ENCODE measurements at regions not wholly inside any gene's neighbourhood (a gene's known extent, or its start where the extent isn't known, plus 50 kb on each side); places are given as distances from the start of the nearest gene placed in this dataset.
"Not testable (repeated sequence)": the region's sequence is repeated elsewhere in the genome, so short reads cannot be mapped to it uniquely, and the experiment has no call there.

DNA sequence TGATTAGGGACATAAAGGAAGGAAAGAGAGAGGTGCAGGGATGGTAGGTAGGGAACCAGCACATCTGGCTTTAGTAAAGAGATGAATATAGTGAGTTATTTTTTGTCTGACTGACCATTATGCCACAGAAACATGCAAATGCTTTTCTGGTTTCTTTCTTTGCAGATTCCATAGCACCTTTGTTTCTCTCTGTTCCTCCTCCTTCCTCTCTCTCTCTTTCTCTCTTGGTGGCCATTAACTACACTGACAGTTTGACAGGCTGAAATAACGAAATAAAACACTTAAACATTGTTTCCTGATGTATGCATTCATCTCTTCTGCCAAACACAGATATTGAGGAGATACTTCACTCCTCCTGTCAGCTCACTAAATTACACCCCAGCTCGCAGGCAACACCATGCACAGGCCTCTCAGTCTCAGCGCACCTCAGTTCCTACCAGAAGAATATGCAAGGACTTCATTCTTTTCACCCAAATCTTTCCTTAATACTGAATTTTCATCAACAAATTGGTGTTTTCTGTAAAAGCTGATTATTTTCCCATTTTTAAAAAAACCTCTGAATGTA, 406.9 kb upstream of the SOX5 start:
- DNase-seq: no peak

DNA sequence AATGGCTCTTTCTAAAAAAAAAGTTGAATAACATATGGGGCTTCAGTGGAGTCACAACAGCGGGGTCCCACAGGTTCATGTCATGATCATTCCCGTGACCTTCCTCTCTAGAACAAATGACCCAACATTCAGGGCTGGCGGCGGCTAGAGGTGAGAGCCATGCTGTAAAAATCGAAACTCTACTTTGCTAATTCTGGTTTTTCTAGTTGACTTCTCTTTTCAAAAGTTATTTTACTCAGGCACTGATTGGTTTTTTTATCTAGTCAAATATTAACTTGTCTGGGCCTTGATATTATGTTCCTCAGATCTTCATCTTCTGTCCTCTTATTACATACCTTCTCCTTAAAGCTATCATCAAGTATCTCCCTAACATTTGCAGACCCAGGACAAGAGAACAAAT, 402.9 kb upstream of the SOX5 start:
- DNase-seq: no peak

DNA sequence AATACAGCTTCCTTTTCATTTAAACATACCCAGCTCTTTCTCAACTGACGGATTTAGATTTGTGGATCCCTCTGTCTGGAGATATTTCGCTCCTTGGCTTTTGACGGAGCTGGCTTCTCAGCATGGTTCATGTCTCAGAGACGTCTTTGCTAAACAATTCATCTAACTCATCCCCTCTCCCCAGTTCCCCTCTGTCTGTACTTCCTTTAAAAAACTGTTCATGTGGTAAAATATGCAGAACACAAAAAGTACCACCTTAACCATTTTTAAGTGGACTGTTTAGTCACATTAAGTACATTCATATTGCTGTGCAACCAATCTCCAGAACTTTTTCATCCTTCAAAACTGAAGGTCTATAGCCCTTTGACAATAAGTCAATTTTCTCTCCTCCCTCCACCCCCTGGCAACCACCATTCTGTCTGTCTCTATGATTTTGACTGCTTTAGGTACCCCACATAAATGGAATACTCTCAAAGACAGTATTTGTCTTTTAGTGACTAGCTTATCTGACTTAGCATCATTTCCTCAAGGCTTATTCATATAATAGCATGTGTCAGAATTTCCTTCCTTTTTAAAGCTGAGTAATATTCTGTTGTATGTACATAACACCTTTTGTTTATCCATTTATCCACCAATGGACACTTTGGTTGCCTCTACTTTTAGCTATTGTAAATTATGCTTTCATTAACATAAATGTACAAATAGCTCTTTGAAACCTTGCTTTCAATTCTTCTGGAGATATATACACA, 399.8 kb upstream of the SOX5 start:
- DNase-seq: no peak

- DNase-seq: not testable (repeated sequence)
Measured at GRCh38 chr12:24348180-24348579, 398.7 kb upstream of the SOX5 start.

GRCh38 chr12:24328261-24328660, 378.8 kb upstream of the SOX5 start:
- DNase-seq: no peak

DNA sequence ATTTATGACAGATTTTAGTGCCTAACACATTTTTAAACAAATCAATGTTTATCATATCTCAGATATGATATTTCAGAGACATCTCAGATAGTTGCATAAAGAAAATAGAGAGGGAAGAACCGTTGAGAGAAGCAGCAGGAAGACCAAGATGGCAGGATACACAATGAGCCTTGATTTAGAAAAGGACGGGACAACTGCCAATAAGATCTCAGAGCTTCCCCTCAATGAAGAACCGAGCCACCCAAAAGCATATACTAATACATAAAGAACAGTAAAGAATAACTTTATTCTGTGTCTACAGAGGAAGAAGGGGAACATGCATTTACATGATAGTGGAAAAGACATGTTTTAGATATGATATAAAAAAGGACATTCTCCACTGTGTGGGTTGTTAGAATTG, 375.9 kb upstream of the SOX5 start:
- no peak for DNase-seq

GRCh38 chr12:24307716-24308335, 358.4 kb upstream of the SOX5 start:
- DNase-seq: no peak

DNA sequence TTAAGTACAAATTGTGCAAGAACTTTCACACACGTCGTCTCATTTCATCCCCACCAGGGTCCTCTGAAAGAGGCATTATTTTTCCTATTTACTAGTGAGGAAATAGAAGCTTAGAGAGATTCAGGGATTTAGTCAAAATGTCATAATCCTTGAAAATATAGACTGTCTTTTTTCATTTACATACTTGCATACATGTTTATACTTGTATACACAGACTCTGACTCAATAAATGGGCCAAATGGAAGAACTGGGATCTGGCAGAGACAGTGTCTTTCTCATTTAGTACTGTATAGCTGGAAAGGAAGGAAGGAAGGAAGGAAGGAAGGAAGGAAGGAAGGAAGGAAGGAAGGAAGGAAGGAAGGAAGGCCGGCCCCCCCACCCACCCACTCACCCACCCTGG, 357.7 kb upstream of the SOX5 start:
- DNase-seq: no peak

DNA sequence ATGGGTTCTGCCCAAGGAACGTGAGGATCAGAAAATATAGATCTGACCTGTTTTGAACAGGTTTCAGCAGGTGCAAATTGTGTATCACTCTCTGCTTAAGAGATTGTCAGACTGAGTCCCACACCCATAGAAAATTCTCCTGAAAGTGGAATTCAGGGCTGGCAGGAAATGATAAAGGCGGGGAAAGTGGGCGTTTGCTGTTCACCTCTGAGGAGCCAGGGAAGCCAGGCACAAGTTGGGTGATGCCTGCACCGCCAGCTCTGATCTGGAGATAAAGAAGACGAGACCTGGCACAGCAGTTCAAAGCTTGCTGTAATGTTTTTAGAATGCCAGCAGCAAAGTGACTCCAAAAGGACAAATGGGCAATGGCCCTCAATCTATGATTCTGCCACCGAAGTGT, 356.5 kb upstream of the SOX5 start:
- DNase-seq: no peak

DNA sequence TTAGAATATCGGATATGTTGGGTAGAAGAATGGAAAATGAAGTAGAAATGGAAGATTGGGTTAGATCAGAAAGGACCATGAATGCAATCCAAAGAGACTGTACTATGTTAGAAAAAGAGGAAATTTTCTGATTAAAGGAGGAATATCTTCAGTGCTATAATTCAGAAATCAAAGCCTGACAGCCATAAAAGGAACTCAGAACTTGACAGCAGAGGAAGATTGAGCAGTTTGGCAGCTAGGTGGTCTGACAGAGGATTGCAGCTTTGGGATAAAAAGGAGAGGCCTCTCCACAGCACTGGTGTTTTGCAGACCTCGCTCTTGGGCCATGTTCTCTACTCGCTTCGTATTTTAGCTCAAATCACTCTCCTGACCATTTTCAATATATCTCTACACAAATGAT, 354.8 kb upstream of the SOX5 start:
- DNase-seq: no peak

GRCh38 chr12:24302708-24303107, 353.2 kb upstream of the SOX5 start:
- DNase-seq: no peak

DNA sequence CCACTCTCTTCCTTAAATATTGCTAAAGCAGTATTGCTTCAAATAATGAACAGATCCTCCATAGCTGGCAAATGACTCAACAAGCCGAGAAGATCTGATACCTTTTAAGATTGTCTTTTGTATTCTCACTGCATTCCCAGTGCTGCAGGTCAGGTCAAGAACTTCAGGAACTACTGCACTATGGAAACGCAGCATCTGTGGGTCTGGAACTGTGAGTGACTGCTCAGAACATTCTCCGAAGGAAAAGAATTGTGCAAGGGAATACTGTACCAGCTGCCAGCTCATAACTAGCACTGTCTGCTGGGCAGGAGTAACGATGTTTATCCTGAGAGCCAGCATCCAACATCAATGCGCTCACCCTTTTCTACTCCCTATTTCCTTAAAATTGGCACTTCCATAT, 348.0 kb upstream of the SOX5 start:
- no peak for DNase-seq

DNA sequence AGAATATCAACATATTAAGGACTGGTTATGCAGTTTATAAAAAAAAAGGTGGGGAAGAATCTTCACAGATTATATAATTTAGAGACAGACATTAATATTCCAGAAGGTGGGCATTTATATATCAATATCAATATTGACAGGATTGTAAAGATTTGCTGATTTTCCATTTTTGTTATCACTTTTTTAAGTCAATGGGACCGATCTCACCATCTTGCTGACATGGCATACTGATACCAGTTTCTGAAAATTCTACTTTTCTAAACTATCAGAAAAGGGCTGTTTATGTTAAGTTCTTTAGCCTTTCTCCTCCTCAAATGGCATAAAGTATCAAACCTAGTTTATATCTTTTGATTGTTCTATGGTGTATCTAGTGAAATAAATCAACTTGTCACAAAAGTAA, 344.1 kb upstream of the SOX5 start:
- DNase-seq: no peak

DNA sequence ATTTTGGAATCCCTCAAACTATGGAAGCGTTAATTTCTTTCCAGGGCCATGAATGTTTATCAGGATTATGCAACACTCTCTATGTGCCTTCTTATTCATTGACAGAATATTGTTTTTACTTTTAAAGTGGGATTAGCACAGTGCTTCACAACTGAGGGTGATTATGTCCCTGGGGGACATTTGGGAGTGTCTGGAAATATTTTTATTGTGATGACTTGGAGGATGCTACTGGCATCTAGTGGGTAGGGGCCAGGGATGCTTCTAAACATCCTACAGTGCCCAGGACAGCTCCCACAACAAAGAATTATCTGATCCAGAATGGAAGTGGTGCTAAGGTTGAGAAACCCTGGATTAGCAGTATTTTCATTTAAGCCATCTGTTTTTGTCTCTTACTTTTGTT, 338.5 kb upstream of the SOX5 start:
- DNase-seq: no peak

DNA sequence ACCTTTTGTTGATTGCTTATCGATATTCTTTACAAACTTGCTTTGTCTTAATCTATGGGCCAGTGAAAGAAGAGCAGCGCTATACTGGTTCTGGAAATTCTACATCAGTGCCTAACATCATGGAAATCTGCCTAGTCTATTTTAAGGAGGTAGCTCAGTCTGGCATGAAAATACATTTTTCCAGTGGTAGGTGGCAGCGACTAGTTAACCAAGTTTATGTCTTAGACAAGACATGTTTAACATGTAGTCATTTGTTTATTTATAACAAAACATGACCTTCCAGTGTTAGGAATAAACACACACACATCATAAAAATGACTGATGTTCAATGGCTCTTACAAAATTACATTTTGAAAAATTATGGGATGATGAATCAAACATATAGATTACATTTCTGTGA, 336.0 kb upstream of the SOX5 start:
- DNase-seq: no peak

DNA sequence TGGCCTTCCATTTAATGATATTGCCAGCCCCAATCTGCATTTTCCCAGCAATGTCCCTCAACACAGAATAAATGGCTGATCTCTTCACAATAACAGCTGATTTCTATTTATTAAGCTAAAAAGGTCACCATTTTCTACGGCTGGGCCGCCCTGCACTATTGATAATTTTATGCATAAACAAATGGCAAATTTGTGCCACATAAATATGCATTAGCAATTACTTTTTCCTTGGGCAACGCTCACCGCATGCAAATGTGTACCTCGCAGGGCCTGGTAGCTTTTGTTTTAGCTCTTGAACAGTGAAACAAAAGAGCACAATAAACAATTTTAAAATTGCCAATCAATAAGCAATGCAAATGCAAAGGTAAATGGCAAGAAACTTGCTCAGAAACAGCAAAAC, 331.9 kb upstream of the SOX5 start:
- no peak for DNase-seq

DNA sequence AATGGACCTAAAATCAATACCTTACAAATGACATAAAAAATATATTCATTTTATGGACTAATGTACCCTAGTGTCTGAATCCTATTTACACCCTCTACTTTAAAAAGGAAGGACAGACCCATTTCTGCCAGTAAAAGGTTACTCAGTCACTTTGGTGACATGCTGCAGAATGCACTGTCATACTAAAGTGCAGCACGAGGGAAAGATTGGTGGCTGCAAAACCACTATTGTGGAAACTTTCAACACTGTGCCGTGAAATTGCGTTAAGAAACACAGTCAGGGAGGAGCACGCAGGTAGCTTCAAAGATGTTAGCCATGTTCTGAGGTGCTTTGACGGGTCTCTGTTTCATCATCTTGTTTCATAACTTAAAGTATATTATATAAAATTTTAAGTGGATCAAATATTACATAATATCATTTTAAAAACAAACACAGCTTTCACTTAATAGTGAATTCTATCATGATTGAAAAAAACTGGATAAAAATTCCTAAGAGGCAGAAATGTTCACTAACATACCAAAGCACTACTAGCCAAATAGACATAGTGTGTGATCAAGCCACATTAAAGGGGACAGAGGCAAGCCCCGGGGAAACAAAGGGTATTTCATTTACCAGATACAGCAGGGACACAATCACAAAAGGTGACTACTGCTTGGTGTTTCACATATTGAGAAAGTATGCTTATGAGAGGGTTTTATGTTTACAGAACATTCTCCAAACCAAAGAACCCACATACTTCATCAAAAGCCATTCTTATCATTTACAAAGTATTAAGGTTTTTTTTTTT, 330.8 kb upstream of the SOX5 start:
- DNase-seq: no peak

GRCh38 chr12:24278832-24279231, 329.4 kb upstream of the SOX5 start:
- no peak for DNase-seq

DNA sequence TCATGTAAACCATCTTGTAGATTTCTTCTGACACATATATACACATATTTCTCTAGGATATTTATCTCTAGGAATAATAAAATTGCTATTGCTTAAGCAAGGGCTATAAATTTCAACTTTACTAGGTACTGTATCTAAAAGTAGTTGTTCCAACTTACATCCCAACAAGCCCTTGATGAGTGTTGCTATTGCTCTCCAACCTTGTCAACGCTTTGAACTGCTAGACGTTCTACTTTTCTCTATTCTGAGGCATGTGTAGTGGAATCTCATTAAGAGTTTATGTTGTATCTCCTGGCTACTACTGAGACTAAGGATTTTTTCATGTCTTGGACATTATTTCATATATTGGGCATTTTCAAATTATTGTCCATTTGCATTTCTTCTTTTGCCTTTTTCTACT, 321.5 kb upstream of the SOX5 start:
- DNase-seq: no peak

DNA sequence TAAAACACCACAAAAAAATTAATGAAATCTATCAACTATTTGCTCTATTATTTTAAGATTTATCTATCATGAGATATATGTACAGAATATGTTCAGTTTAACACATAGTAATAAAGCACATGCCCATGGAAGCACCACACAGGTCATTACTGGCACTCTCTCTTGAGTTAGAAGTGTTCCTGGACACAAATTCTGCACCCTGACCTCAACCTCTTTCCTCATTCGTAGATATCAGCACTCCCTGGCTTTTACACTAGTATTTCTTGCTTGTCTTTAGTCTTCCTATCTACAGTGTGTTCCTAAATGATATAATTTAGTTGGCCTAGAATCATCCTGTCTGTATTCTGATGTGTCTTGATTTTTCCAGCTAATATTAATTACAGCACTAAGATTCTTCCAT, 321.0 kb upstream of the SOX5 start:
- DNase-seq: no peak

DNA sequence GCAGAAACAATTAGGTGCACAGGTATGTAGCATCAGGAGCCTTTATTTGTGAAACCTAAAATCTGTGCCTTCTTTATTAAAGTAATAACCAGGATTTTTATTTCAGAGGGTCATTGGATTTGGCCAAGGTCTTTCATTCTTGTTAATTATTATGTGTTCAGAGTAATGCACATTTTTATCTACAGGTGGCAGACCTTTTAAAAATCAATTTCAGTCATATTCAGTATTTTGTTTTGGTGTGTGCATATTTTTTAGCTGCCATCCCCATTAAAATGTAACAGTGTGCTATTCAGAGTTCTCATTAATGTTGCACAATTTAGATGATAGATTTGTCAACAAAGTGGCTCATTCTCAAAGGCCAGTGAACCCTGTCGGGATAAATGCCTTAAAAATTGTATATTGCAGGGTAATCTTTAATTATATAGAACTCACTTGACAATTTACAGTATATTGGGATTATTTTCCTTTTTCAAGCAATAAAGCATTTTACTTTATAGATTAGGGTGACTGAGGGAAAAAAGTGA, 319.3 kb upstream of the SOX5 start:
- DNase-seq: no peak

DNA sequence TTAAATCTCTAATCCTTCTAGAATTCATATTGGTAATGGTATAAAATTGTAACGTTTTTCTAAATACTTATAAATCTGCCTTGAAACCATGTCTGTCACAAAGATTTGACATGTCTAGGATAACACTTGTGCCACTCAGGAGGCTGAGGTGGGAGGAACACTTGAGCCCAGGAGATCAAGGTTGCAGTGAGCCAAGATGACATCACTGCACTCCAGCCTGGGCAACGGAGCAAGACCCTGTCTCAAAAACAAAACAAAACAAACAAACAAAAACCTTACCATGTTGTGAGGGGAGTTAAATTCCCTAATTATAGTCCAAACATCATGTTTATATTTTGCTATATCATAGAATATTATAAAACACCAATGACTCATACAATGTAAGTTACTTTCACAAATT, 317.5 kb upstream of the SOX5 start:
- no peak for DNase-seq

- DNase-seq: no peak
Measured at GRCh38 chr12:24256684-24257083, 307.2 kb upstream of the SOX5 start.

All from inflammatory macrophage treated with lipopolysaccharide for 1 hour (primary cell).